GM21825 (cell line): ENCODE measurements at regions not wholly inside any gene's neighbourhood (a gene's known extent, or its start where the extent isn't known, plus 50 kb on each side); places are given as distances from the start of the nearest gene placed in this dataset.

Source experiments
- ATAC-seq: cut with Tn5 transposase; IDR thresholded peaks from one replicate; pipeline ENCODE4 v1.9.1; 2021; ENCODE audit warnings: mild to moderate bottlenecking, moderate library complexity; ENCODE audit not compliant: unreplicated experiment

- no peak for ATAC-seq
These were observed 408.4 kb upstream of the SALL3 start for GRCh38 chr18:78571063-78571785.

DNA sequence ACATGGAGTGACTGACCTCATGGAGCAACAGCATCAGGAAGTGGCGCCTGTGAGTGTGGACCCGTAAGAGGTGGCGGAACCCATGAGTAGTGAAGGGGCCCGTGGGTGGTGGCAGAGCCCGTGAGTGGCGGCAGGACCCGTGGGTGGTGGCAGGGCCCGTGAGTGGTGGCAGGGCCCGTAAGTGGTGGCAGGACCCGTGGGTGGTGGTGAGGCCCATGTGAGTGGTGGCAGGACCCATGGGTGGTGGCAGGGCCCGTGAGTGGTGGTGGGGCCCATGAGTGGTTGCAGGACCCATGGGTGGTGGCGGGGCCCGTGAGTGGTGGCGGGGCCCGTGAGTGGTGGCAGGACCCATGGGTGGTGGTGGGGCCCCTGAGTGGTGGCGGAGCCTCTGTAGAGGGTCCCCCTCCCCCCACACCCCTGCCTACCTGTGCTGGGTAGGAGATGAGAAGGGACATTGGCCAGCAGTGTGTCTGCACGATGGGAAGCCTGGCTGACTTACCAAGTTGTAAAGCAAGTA, 407.7 kb upstream of the SALL3 start:
- ATAC-seq: no peak

GRCh38 chr18:78573773-78574172, 405.8 kb upstream of the SALL3 start:
- ATAC-seq: no peak

DNA sequence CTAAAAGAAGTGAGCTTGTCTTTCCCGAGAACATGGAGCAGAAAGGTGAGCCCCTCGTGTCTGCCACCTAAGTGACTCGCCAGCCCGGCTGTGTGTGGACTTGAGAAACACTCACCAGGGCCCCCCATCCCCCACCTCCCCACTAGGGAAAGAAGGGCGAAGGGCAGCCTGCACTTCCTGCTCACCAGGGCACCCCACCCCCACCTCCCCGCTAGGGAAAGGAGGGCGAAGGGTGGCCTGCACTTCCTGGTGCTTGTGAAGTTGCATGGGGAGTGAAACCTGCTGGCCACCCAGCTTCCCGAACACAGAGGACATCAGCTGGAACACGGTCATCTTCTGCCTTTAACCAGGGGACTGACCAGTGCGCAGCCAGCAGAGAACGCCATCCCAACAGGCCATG, 402.7 kb upstream of the SALL3 start:
- no peak for ATAC-seq

DNA sequence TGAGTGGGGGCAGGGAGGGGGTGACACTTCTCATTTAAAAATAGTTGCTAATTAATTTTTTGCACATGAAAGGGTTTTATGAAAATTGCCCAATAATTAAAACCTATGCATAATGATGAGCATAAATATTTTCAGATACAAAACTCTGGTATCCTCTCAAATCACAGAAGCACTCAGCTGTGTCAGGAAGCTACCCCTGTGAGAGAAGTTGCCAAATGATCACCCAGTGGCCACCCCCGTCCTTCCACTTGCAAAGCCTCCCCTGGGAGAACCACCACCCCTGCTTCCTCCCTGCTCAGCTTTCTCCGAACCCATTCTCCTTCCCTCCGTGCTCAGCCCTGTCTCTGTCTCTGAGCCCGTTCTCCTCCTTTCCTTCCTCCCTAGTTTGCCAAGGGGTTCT, 400.2 kb upstream of the SALL3 start:
- no peak for ATAC-seq

GRCh38 chr18:78579854-78580577, 399.6 kb upstream of the SALL3 start:
- no peak for ATAC-seq

DNA sequence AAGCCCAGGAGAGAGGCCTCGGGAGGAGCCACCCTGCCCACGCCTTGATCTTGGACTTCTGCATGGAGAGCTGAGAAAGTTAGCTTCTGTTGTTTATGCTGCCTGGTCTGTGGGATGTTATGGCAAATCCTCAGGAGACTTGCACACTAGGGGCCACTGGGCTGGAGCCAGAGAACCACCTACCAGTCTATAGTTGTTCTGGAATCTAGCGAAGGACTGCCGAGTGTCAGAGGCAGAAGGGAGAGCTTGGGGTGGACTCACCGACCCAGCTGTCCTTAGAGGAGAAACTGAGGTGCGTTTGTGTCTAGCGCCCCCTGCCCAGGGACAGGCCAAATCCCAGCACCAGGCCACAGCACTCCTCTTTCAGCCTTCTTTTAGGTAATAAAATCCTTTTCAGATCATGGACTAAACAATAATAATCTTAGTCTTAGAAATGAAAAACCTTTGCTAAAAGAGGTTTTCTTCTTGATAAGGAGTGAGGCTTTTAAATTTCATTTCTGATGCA, 398.7 kb upstream of the SALL3 start:
- ATAC-seq: no peak

- ATAC-seq: no peak
These were observed 397.4 kb upstream of the SALL3 start for GRCh38 chr18:78582181-78582709.

DNA sequence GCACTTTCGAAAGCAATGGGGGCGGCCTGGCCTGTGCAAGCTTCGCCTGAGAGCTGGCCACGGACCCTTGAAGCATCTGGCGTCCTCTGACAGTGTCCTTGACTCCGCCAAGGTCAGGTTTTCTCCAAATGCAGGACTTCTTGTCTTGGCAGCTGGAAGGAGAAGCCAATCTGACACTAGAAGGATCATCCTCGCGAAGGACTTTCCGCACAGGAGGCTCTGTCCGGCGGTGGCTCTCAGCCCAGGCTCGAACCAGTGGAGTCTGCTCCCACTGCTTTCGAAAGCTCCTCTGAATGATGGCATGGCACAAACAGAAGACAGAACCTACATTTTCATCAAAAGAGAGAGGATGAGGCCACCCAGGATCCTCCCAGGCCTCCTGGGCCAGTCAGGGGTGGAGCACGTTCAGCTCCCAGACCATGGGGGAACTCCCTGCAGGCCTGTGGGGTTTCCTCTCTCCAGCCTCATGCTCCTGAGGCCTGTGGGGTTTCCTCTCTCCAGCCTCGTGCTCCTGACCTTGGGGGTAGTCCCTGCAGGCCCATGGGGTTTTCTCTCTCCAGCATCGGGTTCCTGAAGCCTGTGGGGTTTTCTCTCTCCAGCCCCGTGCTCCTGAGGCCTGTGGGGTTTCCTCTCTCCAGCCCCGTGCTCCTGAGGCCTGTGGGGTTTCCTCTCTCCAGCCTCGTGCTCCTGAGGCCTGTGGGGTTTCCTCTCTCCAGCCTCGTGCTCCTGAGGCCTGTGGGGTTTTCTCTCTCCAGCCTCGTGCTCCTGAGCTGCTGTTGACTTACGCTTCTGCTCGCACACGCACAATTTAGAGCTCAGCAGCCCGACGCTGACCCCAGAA, 396.5 kb upstream of the SALL3 start:
- ATAC-seq: no peak

DNA sequence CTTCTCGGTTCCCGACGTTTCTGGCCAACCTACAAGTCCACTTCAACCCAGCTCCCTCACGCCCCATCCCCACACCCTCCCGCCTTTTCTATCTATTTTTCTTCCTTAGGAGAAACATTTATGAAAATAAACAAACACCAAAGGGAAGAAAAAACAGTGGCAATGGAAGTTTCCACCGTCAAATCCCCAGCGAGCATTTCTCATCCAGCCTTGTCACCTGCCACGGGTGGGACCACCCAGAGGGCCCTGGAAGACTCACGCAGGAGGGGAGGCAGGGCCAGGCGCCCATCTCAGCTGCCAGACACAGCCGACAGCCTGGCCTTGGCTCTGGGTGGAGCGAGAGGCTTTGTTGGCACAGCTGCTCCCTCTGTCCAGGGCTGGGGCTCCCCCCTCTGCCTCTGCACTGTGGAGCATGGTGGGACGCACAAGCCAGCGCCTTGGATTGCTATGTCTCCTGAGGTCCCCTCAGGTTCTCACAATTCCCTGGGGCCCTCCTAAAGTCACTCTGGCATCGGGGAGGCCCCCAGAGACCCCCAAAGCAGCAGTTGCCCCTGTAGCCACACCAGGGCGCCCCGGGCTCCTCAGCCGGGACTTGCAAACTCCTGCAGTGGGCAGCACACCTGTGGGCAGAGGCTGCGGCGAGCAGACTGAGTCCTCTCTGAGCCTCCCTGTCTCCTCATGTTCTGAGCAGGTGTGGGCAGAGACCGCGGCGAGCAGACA, 395.7 kb upstream of the SALL3 start:
- no peak for ATAC-seq

GRCh38 chr18:78584459-78585022, 395.1 kb upstream of the SALL3 start:
- ATAC-seq: no peak

GRCh38 chr18:78586586-78586985, 393.0 kb upstream of the SALL3 start:
- ATAC-seq: no peak

- ATAC-seq: no peak
These were observed 392.5 kb upstream of the SALL3 start for GRCh38 chr18:78587096-78587495.

DNA sequence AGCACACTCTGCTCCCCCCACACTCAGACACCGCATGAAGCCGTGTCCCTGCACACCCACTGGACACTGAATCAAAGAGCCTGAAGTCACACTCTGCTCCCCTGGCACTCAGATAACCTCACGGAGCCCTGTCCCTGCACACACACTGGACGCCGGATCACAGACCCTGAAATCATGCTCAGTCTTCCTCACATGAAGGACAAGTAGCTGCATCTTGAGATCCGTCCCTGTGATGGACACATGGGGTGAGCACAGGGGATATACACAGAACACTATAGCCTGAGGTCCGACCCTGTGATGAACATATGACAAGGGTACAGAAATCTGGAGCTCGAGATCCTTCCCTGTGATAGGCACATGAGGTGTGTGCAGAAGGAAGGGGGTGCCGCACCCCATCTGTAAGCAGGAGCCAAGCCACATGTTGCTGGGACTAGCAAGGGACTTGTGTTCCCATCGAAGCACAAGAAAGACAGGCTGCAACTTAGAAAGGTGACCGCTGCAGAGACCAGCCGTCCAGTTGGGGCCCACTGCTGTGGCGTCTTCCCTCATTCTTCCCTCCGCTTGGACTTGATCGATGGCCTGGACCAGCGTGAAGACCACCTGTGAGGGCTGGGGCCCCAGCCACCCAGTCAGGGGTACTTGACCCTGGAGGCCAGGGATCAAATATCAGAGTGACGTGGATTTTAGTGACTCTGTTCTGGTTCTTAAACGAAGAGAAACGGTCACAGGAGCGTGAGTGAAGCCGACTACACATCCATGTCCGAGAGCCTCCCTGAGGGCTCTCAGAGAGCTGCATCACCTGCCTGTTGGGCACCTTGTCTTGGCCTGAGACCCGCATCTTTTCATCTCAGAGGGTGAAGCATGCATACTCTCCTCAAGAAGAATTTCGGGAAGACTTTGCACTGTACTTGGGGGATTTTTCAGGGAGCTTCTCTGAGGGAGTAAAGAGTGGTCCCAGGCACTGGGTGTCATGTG, 391.7 kb upstream of the SALL3 start:
- no peak for ATAC-seq

DNA sequence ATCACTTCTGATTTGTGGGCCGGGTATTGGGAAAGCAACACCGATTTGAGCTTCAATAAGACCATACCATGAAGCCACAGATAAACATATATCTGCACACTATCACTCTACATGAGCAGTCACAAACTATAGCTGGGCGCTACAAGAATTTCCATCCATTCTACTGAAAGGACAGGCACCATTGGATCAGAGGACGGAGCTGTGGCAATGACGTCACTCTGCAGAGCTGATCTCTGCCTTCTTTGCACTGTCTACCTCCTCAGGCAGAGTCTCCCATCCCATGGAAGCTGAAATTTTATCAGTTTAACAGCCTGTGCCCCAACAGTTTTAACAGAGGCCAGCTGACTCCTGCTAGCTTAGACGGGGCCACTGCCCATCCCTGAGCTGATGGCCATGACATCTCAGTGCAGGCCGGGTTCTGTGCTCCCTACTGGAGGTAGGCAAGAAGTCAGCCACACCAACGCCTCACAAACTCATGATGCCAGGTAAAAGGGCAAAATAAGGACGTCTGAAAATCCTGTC, 389.6 kb upstream of the SALL3 start:
- ATAC-seq: no peak

DNA sequence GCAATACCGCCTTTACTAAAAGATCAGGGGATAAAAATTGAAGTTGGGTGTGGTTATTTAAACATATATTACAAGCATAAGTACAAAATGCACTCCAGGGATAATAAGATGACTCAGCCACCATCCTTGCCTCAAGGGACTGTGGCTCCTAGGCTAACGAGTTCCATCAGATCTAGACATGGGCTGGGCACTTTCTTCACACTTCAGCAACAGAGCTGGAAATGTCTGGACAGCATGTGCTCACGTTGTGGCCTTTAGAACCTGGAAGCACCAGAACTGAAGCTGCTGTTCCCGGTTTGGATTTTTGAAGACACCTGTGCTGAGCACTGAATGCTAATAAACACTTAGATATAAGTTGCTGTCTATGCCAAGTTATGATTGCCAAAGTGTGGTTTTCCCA, 384.2 kb upstream of the SALL3 start:
- no peak for ATAC-seq

DNA sequence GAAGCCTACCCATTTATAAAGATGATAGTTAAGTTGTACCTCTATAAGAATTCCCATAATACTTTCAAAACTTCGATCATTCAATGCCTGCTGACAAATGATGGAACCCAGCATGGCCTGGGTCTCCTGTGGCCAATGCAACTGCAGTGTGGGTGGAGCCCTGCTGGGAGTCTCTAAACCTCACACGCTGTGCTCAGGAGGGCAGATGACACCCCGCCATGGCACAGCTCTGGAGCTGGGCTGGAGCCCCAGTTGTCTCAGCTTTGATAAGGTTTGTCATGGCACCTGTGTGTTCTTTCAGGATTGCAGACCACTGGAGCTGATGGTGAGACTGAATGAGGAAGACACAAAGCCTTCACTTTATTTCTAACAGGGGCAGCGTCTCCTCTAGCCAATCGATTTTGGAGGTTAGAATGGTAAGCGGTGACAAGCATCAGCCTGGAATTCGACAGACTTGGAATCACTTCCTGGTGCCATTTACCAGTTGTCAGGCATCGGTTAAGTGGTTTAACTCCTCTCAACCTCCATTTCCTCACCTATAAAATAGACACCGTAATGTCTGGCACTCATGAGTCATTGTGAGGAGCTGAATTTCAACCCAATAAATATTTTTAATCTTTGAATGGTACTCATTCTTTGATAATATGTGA, 383.6 kb upstream of the SALL3 start:
- no peak for ATAC-seq

GRCh38 chr18:78596794-78597345, 382.7 kb upstream of the SALL3 start:
- no peak for ATAC-seq
